ENCODE measurements at regions not wholly inside any gene's neighbourhood (a gene's known extent, or its start where the extent isn't known, plus 50 kb on each side); places are given as distances from the start of the nearest gene placed in this dataset.
A peak's percentile ranks its signal among the peaks of the same experiment; 100 is the strongest.
"Not testable (repeated sequence)": the region's sequence is repeated elsewhere in the genome, so short reads cannot be mapped to it uniquely, and the experiment has no call there.

DNA sequence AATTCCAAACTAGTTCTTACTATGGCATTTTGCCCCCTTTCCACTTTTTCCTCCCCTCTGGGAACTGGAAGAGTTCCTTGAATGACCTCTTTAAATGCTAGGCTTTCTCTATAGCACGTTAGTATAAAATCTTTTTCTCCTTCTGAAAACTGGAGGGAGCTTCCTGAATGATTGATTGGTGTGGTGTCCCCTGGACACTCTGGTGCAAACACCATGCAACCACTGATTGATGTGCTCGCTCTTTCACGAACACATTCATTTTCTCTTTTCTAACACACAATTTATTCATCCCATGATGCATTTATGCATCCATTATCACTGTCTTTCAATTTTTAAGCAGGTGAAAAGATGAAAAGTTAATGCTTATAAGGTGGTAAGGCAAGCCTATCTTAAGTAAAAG is 159.1 kb upstream of the NANOGP8 start:
- no peak for DNase-seq (ENCODE audit: insufficient read length, low spot score)
- no peak for FAIRE-seq
- TF ChIP-seq, protein P1, sequence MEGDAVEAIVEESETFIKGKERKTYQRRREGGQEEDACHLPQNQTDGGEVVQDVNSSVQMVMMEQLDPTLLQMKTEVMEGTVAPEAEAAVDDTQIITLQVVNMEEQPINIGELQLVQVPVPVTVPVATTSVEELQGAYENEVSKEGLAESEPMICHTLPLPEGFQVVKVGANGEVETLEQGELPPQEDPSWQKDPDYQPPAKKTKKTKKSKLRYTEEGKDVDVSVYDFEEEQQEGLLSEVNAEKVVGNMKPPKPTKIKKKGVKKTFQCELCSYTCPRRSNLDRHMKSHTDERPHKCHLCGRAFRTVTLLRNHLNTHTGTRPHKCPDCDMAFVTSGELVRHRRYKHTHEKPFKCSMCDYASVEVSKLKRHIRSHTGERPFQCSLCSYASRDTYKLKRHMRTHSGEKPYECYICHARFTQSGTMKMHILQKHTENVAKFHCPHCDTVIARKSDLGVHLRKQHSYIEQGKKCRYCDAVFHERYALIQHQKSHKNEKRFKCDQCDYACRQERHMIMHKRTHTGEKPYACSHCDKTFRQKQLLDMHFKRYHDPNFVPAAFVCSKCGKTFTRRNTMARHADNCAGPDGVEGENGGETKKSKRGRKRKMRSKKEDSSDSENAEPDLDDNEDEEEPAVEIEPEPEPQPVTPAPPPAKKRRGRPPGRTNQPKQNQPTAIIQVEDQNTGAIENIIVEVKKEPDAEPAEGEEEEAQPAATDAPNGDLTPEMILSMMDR (IDR thresholded peaks at IDR 0.05; ENCODE audit: insufficient read depth, missing control alignments) = no peak

DNA sequence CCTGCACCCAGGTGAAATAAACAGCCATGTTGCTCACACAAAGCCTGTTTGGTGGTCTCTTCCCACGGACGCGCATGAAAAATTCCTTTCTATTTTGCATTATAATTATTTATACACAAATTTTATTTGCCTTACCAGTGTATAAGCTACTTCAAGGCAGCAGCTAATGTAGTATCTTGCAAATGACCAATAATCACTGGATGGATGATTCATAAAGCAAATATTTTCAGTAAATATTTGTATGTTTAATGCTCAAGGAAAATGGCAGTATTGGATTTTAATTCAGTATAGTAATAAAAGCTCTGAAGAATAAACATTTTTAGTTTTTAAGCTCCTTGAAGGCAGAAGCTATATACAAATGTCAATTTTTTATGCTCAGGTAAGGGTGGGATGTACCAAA is 158.7 kb upstream of the NANOGP8 start:
- TF ChIP-seq, protein P1 (IDR thresholded peaks at IDR 0.05; ENCODE audit: insufficient read depth, missing control alignments) = no peak
- no peak for DNase-seq (ENCODE audit: insufficient read length, low spot score)

DNA sequence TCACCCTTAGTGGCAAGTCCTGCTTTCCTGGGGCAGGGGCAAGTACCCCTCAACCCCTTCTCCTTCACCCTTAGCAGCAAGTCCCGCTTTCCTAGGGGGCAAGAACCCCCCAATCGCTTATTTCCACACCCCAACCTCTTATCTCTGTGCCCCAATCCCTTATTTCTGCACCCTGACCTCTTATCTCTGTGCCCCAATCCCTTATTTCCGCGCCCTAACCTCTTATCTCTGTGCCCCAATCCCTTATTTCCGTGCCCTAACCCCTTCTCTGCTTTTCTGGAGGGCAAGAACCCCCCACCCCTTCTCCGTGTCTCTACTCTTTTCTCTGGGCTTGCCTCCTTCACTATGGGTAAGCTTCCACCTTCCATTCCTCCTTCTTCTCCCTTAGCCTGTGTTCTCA is 154.6 kb upstream of the NANOGP8 start:
- not testable (repeated sequence) for FAIRE-seq; DNase-seq (ENCODE audit: insufficient read length, low spot score)

More for the DNA sequence above, 158.7 kb upstream of the NANOGP8 start:
- FAIRE-seq = no peak

DNA sequence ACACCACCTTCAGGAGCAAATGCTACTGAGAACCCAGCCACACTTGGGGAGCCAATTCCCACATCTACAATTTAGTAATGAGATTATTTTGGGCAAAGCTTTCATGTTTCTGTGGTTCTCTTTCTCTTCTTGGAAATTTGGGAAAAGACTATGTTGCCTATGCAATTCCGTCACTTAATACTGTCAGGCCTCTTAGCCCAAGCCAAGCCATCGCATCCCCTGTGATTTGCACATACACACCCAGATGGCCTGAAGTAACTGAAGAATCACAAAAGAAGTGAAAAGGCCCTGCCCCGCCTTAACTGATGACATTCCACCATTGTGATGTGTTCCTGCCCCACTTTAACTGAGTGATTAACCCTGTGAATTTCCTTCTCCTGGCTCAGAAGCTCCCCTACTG is 153.4 kb upstream of the NANOGP8 start:
- not testable (repeated sequence) for FAIRE-seq; DNase-seq (ENCODE audit: insufficient read length, low spot score)

DNA sequence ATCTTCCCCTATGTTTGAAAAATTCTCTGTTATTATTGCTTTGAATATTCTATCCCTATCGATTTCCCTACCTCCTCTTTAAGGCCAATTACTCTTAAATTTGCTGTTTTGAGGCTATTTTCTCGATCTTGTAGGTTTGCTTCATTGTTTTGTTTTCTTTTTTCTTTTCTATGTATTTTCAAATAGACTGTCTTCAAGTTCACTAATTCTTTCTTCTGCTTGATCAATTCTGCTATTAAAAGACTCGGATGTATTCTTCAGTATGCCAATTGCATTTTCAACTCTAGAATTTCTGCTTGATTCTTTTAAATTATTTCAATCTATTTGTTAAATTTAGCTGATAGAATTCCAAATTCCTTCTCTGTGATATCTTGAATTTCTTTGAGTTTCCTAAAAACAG is 144.0 kb upstream of the NANOGP8 start:
- FAIRE-seq = no peak
- no peak for DNase-seq (ENCODE audit: insufficient read length, low spot score)
- TF ChIP-seq, protein P1 (IDR thresholded peaks at IDR 0.05; ENCODE audit: insufficient read depth, missing control alignments) = no peak

DNA sequence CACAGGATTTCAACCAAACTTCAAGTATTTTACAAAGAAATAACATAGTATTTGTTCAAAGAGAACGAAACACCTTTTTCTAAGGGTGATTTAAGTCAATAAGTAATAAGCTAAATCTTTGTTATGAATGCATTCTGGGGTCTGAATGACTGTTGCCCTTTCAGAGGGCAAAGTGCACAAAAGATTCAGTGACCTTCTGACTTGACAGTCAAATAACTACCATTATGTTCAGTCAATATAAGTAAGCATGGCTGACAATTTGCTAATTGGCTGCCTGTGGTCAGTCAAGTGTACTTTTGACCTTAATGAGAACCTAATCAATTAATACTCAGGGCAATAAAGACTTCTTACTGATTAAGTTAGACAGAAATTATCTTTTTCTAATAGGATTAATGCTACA is 133.1 kb upstream of the NANOGP8 start:
- peak; percentile 58 for FAIRE-seq
- DNase-seq (ENCODE audit: insufficient read length, low spot score) = no peak
- TF ChIP-seq, protein P1 (IDR thresholded peaks at IDR 0.05; ENCODE audit: insufficient read depth, missing control alignments) = no peak

DNA sequence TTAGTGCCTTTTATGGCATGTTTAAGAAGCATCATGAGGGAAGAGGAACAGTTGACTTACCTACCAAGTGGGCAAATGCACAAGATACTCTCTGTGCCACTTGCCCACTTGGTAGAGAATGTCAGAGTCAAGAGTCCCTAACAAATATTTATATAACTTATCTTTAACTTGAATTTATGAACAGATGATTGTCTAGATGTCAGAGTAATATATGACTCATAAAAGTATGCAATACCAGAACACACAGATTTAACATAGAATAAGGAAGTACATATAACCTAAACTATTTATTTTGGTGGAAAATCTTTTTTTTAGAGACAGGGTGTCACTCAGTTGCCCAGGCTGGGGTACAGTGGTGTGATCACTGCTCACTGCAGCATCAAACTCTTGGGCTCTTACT is 130.0 kb upstream of the NANOGP8 start:
- no peak for FAIRE-seq
- TF ChIP-seq, protein P1 (IDR thresholded peaks at IDR 0.05; ENCODE audit: insufficient read depth, missing control alignments) = no peak
- DNase-seq (ENCODE audit: insufficient read length, low spot score) = no peak

DNA sequence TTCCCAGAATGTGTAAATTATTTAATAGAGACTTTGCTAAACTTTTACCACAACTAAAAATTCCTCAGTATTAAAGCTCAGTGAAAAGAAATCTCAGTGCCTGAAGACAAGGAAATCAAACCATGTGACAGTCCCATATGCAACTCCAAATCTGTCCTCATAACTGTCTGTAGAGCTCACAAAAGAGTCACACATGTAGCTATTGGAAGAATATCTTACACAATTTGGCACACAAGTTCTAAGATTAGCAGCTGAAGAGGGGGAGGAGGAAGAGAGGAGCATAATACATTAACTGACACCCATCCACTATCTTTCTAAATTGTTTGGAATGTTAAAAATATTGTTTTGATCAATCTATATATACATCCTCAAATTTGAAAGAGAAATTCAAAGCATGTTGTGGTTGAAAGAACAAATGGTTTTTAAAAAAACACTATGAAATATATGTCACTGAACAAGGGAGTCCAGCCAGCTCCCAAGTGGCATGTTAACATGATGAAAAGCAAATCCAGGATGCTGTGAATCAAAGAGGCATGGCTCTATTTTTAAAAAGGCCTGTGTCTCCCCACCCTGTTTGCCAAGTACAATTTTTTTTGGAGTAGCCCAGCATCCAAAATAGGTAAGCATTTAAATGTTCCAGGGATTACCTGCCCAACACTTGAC is 126.3 kb upstream of the NANOGP8 start:
- no peak for DNase-seq (ENCODE audit: insufficient read length, low spot score)
- TF ChIP-seq, protein P1 (IDR thresholded peaks at IDR 0.05; ENCODE audit: insufficient read depth, missing control alignments) = no peak
- no peak for FAIRE-seq
